Choroid plexus epithelial cell (primary cell): ENCODE measurements at regions not wholly inside any gene's neighbourhood (a gene's known extent, or its start where the extent isn't known, plus 50 kb on each side); places are given as distances from the start of the nearest gene placed in this dataset.
A peak's percentile ranks its signal among the peaks of the same experiment; 100 is the strongest.

Experiments
- DNase-seq: peaks from one replicate; pipeline ENCODE4 v3.0.0-alpha.2; 2010; ENCODE audit warnings: low read depth
- H3K4me3 ChIP-seq: 2 replicates; pipeline ENCODE4 v1.5.1; 2011; ENCODE audit warnings: low read depth, mild to moderate bottlenecking, control low read depth, low read length, moderate library complexity
- TF ChIP-seq, protein P1 (sequence below): conservative IDR thresholded peaks from 2 replicates; pipeline ENCODE4 v1.5.1; 2011; ENCODE audit warnings: low read depth, mild to moderate bottlenecking, control low read depth, inconsistent platforms, low read length, moderate library complexity

DNA sequence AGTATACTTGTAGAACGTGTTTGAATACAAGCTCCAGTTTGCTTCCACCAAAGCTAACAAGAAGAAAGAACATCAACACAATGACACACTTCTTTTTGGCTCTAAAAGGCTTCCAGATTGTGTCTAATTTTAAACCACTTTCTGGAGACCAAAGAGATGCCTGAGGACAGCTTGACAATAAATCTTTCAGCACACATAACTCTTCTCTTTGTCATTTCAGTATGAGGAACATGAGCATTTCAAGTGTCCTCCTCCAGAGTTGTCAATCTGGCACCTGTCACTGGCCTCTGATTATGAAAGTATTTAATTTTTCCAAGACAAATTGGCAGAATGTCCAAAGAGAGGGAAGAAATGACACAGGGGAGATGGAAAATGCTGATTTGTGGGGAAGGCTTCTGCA, 79.0 kb upstream of the TLR4 start:
- TF ChIP-seq, protein P1, sequence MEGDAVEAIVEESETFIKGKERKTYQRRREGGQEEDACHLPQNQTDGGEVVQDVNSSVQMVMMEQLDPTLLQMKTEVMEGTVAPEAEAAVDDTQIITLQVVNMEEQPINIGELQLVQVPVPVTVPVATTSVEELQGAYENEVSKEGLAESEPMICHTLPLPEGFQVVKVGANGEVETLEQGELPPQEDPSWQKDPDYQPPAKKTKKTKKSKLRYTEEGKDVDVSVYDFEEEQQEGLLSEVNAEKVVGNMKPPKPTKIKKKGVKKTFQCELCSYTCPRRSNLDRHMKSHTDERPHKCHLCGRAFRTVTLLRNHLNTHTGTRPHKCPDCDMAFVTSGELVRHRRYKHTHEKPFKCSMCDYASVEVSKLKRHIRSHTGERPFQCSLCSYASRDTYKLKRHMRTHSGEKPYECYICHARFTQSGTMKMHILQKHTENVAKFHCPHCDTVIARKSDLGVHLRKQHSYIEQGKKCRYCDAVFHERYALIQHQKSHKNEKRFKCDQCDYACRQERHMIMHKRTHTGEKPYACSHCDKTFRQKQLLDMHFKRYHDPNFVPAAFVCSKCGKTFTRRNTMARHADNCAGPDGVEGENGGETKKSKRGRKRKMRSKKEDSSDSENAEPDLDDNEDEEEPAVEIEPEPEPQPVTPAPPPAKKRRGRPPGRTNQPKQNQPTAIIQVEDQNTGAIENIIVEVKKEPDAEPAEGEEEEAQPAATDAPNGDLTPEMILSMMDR, result no peak
- DNase-seq, result no peak
- no peak overlapping the region for H3K4me3 ChIP-seq

DNA sequence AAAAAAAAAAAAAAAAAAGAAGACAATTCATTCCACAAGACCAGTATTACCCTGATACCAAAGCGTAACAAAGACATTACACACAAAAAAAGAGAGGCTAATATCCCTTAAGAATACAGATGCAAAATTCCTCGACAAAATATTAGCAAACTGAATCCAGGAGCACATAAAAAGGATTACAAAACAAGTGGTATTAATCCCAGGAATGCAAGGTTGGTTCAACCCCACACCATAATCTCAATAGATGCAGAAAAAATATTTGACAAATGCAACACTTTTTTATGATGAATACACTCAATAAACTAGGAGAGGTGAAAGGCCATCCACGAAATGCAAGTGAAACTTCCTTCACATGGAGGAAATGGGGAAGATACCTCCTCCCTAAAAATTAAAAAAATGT, 80.1 kb upstream of the TLR4 start:
- no peak overlapping the region for H3K4me3 ChIP-seq
- TF ChIP-seq, protein P1, result no peak
- peak; percentile 14 for DNase-seq

DNA sequence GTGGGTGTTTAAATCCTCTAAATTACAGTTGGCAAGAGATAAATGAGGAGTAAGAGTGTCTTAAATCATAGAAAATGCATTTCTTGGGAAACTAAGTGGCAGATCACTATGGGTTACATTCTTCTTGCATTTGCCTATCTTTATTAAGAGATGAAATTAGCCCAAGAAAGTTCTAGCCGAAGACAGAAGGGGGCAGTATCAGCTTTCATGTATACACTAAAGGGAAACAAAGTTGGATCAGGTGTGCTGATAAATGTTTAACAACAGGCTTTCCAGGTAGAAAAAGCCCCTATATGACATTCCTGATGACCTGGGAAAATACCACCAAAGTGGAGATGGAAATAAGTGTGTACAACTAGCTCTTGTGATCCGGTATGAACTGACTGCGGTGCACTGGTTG, 81.9 kb upstream of the TLR4 start:
- H3K4me3 ChIP-seq, result no peak overlapping the region
- TF ChIP-seq, protein P1, result peak; percentile 33
- peak; percentile 8 for DNase-seq

DNA sequence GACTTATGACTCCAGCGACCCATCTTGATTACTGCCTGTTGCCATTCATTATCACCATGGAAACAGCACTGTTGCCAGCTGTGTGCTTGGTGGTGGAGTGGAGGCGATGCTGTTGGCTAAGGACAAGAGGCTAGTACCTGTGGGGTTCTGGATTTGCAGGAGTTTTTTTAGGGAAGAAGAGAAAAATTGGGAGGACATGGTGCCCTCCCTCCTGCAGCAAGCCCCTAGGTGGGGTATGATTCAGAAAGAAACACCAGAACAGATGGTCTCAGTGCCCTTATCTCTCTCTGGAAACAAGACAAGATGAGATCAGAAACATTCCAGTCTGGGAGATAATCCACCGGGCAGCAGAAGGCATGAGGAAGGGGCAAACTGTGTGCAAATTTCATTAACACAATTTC, 87.8 kb upstream of the TLR4 start:
- TF ChIP-seq, protein P1, result no peak
- DNase-seq, result no peak
- H3K4me3 ChIP-seq, result no peak overlapping the region

DNA sequence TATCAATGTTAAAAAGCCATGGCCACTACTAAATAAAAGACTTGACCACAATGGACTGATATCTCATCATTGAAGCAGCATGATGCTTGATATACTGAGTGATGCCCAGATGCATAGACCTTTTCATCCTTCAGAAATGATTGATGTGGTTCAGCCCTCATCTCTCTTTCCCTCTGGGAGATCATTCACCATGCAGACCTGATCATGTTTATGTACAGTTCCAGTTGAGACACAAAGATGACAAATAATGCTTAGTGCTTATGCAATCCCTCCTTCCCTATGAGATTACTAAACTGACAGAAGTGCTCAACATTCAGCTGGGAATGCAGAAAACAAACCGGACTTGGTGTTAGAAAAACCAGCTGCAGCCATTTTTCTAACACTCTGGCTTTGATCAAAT, 91.9 kb upstream of the TLR4 start:
- DNase-seq, result no peak
- TF ChIP-seq, protein P1, result no peak
- no peak overlapping the region for H3K4me3 ChIP-seq

DNA sequence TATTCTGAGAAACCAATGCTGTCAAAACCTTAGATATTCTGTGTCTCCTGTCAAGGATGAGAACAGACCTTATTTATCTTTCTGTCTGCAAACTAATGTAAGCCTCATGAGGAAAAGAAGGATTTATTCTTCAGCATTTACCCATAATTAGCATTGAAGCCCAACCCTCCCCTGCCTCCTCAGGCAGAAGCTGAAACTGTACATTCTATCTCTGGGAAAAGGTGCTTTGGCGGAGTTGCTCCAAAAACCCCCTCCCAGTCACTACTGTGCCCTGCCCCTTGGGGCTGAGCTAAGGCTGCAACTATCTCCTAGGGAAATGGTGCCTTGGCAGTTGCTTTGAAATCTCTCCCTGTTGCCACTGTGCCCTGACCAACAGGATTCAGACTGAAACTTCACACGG, 106.2 kb upstream of the TLR4 start:
- H3K4me3 ChIP-seq, result no peak overlapping the region
- TF ChIP-seq, protein P1, result no peak
- no peak for DNase-seq

DNA sequence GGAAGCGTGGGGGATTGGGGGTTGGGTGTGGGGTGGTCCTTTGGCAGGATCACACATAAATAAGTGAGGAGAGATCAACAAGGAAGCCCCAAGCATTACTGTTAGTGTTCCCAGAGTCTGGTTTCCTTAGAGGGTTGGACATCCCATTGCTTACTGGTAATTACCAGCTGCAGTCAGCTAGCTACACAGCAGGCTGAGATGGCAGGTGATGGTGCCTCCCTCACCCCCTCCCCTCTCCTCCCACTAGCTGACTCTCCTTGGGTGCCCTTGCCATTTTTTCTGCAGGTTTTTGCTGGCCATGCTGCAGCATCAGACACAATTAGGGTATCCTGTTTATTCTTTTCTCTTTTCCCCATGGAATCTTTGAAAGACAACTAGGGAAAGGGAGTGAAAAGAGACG, 107.5 kb upstream of the TLR4 start:
- no peak overlapping the region for H3K4me3 ChIP-seq
- DNase-seq, result no peak
- TF ChIP-seq, protein P1, result no peak
